KBM-7 (cell line): ENCODE measurements at regions not wholly inside any gene's neighbourhood (a gene's known extent, or its start where the extent isn't known, plus 50 kb on each side); places are given as distances from the start of the nearest gene placed in this dataset.
"Not testable (repeated sequence)": the region's sequence is repeated elsewhere in the genome, so short reads cannot be mapped to it uniquely, and the experiment has no call there.

Experiments used
- DNase-seq: peaks from one replicate; pipeline ENCODE4 v3.0.0-alpha.2; 2015
- in situ Hi-C: fragments of 300-500 bp; cut with MboI; formaldehyde crosslinking; loops from 2 replicates; pipeline ENCODE4 v1.14.3; 2020; ENCODE audit warnings: low sequenced_read_pairs, low pct_unique_long_range_greater_than_20kb, mixed read lengths

GRCh38 chr2:194294156-194294555 lies 1362.9 kb upstream of the SLC39A10 start:
- in situ Hi-C loops = no loop called here
- DNase-seq = no peak

GRCh38 chr2:194291104-194291503 lies 1365.9 kb upstream of the SLC39A10 start:
- DNase-seq = no peak

DNA sequence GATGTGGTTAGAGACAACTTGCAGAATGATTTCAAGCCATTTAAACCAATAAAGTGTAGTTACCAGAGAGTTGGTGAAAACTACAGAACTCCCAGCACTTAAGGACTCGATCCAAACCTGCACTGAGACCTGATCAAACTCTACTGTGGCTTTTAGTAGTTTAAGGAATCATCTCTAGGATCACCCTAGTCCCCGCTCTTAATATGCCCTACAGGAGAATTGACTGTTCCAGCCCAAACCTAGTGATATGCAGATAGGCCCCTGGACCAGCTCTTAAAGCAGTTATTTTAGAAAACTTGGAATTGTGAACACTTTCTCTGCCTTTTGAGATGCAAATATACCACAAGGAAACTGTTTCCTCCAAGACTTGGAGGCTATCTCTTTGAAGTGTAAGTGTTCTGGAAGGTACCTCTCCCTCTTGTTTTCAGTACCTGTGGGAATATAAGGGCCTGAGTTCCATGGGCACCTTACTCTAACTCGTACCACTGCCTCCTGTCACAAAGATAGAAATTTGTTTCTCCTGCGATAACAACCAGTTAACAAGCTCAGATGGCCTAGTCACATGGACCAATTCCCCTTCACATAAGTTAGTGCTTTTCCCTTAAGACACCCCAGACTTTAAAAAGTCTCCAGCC lies 1367.2 kb upstream of the SLC39A10 start:
- in situ Hi-C loops = no loop called here
- no peak for DNase-seq

More at GRCh38 chr2:194291104-194291503, 1365.9 kb upstream of the SLC39A10 start:
- in situ Hi-C loops = no loop called here

DNA sequence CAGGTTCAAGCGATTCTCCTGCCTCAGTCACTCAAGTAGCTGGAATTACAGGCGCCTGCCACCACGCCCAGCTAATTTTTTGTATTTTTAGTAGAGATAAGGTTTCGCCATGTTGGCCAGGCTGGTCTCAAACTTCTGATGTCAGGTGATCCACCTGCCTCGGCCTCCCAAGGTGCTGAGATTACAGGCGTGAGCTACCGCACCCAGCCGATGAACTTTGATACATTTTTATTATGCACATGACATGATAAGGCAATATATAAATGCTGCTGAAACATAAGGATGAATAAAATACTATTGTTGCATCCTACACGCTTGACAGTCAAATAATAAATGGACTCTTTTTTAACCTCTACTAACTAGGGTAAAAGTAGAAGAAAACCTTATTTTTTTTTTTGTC lies 1380.4 kb upstream of the SLC39A10 start:
- in situ Hi-C loops, DNase-seq: not testable (repeated sequence)

- in situ Hi-C loops = no loop called here
- DNase-seq = peak; percentile 13
Measured at GRCh38 chr2:194271293-194271961, 1385.6 kb upstream of the SLC39A10 start.

DNA sequence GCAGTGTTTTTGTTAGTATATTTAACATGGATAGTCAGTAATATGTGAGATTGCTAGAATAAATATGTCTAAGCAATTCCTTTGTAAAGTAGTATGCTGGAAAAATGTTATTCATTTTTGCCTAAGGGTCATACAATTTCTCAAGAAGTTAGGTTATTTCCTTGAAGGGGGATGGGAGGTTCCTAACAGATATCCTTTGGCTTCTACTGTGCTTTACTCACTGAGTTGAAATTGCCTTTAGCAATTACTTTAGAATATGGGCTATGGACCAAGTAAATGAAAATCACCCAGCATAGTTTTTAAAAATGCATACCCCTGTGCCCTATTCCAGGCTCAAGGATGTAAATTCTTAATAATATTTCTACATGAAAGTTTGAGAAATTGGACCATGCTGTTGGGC lies 1386.4 kb upstream of the SLC39A10 start:
- in situ Hi-C loops = no loop called here
- no peak for DNase-seq

- in situ Hi-C loops = no loop called here
- DNase-seq = no peak
Measured at GRCh38 chr2:194264586-194264985, 1392.4 kb upstream of the SLC39A10 start.

- in situ Hi-C loops = no loop called here
- DNase-seq = no peak
Measured at GRCh38 chr2:194260185-194260584, 1396.8 kb upstream of the SLC39A10 start.

GRCh38 chr2:194257095-194257494 lies 1399.9 kb upstream of the SLC39A10 start:
- in situ Hi-C loops = no loop called here
- DNase-seq = no peak

DNA sequence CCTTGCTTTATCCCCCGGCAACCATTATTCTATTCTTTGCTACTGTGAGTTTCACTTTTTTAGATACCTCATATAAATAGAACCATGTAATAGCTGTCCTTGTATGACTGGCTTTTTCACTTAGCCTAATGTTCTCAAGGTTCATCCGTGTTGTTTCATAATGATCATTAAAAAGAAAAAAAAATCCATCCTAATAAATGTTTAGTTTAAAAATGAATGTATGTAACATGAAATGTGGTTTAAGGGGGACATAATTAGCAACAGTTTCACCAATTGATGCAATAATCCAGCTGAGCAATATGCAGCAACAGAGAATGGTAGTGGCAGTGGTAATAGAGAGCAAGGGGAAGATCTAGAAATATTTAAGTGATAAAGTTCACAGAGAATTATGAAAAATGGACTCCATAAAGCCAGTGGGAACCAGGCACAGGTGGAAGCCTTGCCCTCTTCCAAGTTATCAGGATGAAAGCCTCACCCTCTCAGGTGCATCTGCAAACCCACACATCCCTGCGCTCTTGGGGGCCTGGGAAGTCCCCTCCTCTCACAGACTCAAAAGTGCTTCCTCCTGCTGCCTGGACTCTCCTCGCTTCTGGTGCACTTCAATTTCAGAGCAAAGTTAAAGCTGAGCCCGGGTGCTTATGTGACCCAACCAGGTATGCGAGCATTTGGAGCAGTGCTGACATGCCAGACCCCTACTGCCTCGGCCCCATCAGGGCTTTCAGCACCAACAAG lies 1403.3 kb upstream of the SLC39A10 start:
- no peak for DNase-seq
- in situ Hi-C loops = no loop called here

DNA sequence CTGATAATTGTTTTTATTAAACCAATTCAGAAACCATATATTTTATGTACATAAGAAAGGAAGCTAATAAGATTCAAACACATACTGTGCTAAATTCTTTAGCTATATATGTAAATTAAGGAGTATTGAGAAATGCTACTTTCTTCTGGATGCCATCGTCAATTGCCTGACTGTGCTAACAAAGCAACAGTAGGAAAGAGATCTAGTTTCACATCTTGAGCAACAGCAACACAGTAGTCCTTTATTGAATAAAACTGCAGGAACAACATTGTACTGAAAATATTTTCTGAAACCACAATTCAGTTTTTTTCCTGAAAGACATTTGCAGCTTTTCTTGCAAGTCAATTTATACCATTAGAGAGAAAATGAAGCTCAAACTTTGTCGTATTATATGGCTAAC lies 1404.9 kb upstream of the SLC39A10 start:
- DNase-seq = no peak
- in situ Hi-C loops = no loop called here

DNA sequence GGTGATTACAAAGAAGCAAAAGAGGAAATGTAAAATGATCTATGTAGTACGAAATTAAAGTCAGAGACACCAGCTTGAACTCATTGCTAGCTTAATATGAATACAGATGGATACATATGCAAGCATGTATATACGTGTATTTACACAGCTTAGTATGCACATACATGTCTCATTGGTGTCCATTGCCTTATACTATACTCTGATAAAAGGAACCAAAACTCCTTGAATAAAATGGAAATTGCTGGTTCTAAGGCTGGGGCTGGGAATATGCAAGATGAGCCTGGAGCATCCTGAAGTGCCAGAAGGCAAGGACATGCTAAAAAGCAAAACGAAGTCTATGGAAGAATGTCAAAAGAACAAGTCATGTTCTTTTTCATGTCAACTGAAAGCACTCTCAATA lies 1424.4 kb upstream of the SLC39A10 start:
- in situ Hi-C loops = no loop called here
- DNase-seq = no peak

DNA sequence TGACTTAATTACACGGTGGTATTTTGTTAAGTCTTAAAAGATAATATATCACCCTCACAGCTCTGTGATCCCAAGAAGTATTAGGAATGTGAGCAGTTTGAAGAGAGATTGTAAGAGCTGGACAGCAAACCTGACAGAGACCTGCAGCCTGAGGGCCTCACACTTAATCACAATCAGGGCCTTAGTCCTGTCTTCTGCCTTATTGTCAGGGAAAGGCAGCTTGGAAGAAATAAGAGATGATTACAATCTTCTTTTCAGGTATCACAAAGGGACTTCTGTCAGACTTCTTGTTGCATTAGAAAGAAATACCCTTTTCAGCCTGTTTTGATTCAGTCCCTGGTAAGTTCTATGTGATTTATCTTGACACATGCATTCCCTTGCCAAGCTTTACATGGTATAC lies 1433.8 kb upstream of the SLC39A10 start:
- in situ Hi-C loops = no loop called here
- DNase-seq = no peak

- DNase-seq = no peak
- in situ Hi-C loops = no loop called here
Measured at GRCh38 chr2:194214192-194214591, 1442.8 kb upstream of the SLC39A10 start.

- in situ Hi-C loops = no loop called here
- DNase-seq = peak; percentile 22
Measured at GRCh38 chr2:194205568-194206227, 1451.3 kb upstream of the SLC39A10 start.

GRCh38 chr2:194203898-194204297 lies 1453.1 kb upstream of the SLC39A10 start:
- DNase-seq = no peak
- in situ Hi-C loops = no loop called here

GRCh38 chr2:194182888-194183287 lies 1474.1 kb upstream of the SLC39A10 start:
- no peak for DNase-seq
- in situ Hi-C loops = no loop called here

DNA sequence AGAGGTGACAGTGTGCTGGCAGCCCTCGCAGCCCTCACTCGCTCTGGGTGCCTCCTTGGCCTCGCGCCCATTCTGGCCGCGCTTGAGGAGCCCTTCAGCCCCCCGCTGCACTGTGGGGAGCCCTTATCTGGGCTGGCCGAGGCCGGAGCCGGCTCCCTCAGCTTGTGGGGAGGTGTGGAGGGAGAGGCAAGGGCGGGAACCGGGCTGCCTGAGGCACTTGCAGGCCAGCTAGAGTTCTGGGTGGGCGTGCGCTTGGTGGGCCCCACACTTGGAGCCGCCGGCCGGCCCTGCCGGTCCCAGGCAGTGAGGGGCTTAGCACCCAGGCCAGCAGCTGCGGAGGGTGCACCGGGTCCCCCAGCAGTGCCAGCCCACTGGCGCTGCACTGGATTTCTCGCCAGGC lies 1480.9 kb upstream of the SLC39A10 start:
- in situ Hi-C loops = no loop called here
- no peak for DNase-seq

DNA sequence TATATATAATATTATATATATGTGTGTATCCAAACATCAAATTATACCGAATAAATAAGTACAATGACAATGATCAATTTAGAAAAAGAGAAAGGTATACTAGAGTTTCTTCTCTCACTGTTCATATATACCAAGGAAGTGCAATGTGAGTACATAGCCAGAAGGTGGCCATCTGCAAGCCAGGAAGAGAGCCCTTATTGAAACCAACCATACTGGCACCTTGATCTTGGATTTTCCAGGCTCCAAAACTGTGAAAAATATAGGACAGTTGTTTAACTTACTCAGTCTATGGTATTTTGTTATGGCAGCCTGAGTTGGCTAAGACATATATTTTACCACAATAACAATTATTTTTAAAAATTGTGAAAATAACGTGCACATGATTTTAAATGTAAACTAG lies 1490.2 kb upstream of the SLC39A10 start:
- peak; percentile 28 for DNase-seq
- in situ Hi-C loops = no loop called here

DNA sequence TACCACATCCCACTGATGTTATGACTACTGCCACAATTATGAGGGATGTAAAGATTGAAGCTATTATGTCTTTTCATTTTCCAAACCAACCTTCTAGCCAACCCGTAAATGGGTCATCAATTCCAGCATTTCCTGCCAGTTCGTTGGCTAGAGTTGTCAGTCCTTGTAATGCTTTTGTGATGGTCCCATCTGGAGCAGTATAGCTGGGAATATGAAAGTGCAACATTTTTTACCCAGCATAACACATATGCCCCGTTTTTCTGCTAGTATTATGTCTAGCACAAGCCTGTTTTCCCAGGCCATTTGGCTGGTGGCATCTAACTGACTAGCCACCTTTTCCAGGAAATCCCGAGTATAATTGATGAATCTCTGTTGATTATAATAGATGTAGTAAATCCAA lies 1501.6 kb upstream of the SLC39A10 start:
- no peak for DNase-seq
- in situ Hi-C loops = no loop called here
